ENCODE measurements at regions not wholly inside any gene's neighbourhood (a gene's known extent, or its start where the extent isn't known, plus 50 kb on each side); places are given as distances from the start of the nearest gene placed in this dataset.

DNA sequence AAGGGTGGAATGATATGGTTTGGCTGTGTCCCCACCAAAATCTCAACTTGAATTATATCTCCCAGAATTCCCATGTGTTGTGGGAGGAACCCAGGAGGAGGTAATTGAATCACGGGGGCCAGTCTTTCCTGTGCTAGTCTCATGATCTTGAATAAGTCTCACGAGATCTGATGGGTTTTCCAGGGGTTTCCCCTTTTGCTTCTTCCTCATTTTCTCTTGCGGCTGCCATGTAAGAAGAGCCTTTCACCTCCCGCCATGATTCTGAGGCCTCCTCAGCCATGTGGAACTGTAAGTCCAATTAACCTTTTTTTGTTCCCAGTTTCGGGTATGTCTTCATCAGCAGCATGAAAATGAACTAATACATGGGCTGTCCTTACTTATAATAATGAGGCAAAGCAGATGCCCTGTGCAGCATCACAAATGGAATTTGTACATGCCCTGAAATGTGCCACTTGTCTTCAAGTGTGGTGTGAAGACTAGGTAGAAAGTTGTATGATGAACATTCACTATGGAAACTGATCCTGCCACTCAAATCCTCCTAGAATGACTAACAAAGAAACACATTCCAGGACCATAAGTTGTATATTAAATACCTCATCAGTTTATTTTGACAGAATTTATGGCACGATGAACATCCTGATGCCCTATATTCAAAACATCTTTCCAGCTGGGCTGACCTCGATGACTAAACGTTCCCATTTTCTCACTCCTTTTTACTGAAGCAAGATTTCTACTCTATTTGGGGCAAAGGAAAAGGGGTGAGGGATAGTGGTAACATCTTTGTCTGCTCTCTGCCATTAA lies 122.8 kb upstream of the CTTNBP2 start:
- TF ChIP-seq, protein P1, sequence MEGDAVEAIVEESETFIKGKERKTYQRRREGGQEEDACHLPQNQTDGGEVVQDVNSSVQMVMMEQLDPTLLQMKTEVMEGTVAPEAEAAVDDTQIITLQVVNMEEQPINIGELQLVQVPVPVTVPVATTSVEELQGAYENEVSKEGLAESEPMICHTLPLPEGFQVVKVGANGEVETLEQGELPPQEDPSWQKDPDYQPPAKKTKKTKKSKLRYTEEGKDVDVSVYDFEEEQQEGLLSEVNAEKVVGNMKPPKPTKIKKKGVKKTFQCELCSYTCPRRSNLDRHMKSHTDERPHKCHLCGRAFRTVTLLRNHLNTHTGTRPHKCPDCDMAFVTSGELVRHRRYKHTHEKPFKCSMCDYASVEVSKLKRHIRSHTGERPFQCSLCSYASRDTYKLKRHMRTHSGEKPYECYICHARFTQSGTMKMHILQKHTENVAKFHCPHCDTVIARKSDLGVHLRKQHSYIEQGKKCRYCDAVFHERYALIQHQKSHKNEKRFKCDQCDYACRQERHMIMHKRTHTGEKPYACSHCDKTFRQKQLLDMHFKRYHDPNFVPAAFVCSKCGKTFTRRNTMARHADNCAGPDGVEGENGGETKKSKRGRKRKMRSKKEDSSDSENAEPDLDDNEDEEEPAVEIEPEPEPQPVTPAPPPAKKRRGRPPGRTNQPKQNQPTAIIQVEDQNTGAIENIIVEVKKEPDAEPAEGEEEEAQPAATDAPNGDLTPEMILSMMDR (IDR thresholded peaks at IDR 0.05): no peak
- TF ChIP-seq POLR2A (IDR thresholded peaks at IDR 0.05) (no peak), EP300 (IDR thresholded peaks at IDR 0.05) (no peak)
- H3K36me3 ChIP-seq: no peaks in the 10 kb centered on the region
- H3K27ac ChIP-seq: no peak overlapping the region
- WGBS, 3 donors: 86 to 90% (median 88%) methylated on average over 8 of the region's 8 CpGs
- no peaks in the 10 kb centered on the region for H3K4me1 ChIP-seq (ENCODE audit: insufficient read depth)
- H3K4me3 ChIP-seq: no peak overlapping the region
- no peaks in the 10 kb centered on the region for H3K9me3 ChIP-seq
- intact Hi-C loops (cut with DNase I): no loop called here
- DNase-seq: no peak
- H3K27me3 ChIP-seq: no peaks in the 10 kb centered on the region

- intact Hi-C loops (cut with DNase I): no loop called here
- 80 to 83% (median 81%) methylated on average over 7 of the region's 7 CpGs for WGBS, 3 donors
- Histone ChIP-seq H3K4me3 (no peak overlapping the region), H3K27ac (no peak overlapping the region), H3K9me3 (no peaks in the 10 kb centered on the region), H3K4me1 (ENCODE audit: insufficient read depth) (no peaks in the 10 kb centered on the region), H3K36me3 (no peaks in the 10 kb centered on the region), H3K27me3 (no peaks in the 10 kb centered on the region)
- DNase-seq: no peak
- no peak for TF ChIP-seq EP300 (IDR thresholded peaks at IDR 0.05)
- TF ChIP-seq POLR2A (IDR thresholded peaks at IDR 0.05): no peak
- TF ChIP-seq, protein P1 (IDR thresholded peaks at IDR 0.05): no peak
These were observed 124.9 kb upstream of the CTTNBP2 start for GRCh38 chr7:117997862-117998825.

DNA sequence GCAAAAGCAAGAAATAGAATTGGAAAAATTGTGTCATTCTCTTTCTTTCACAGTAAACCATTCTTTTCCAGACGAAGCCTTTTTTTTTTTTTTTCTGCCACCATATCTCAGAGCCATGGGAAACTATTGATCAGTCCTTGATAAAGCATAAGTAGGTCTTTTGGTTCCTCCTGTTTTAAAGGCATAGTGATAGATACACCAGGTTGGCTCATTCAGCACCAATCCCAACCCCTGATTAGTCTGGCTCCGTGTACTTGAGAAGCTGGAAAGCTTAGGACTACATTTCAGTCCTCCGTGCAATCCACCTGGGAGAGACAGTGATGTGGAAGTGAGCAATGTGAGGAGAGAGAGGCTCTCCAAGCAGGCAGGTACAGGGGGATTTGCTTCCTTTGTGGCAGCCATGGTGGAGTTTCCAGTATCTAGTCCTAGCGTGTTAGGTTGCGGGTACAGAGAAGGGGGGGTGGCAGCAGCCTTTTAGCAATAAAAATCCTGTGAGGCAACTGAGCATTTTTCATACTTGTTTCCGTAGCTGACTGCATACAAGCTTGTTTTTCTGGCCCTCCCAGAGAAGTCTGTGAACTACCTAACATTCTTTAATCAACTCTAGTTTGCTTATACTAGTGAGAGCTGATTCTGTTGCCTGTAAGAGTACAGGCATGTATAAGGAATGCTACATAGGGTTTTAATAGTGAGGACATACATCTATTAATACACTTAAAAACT lies 127.4 kb upstream of the CTTNBP2 start:
- TF ChIP-seq EP300 (IDR thresholded peaks at IDR 0.05) (no peak), POLR2A (IDR thresholded peaks at IDR 0.05) (no peak)
- TF ChIP-seq, protein P1 (IDR thresholded peaks at IDR 0.05): no peak
- Histone ChIP-seq H3K9me3 (no peaks in the 10 kb centered on the region), H3K36me3 (no peaks in the 10 kb centered on the region), H3K27ac (no peak overlapping the region), H3K4me1 (ENCODE audit: insufficient read depth) (no peaks in the 10 kb centered on the region), H3K27me3 (no peaks in the 10 kb centered on the region), H3K4me3 (no peak overlapping the region)
- no peak for DNase-seq
- intact Hi-C loops (cut with DNase I): no loop called here
- WGBS, 3 donors: 85 to 92% (median 90%) methylated on average over 6 of the region's 6 CpGs

DNA sequence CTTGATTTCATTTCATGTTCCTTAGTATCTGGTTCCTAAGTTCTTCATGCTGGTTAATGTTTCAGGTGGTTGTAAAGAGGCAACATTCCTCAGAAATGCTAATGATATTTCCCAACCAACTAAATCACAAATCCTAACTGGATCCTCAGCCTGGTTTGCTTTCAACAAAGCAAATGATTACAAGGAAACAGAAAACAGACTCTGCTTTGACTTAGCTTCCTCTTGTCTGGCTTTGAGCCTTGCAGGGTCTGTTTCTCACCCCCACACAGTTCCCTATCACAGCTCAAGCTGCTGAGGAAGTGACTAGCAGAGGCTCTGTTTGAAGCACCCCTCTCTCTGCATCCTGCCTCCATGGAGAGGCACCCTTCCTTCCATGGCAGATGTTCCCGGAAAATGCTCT lies 130.2 kb upstream of the CTTNBP2 start:
- no peak for DNase-seq
- H3K27ac ChIP-seq: no peak overlapping the region
- no peaks in the 10 kb centered on the region for H3K36me3 ChIP-seq
- H3K9me3 ChIP-seq: no peaks in the 10 kb centered on the region
- intact Hi-C loops (cut with DNase I): no loop called here
- 37 to 56% (median 42%) methylated on average over 1 of the region's 1 CpG for WGBS, 3 donors
- no peaks in the 10 kb centered on the region for H3K4me1 ChIP-seq (ENCODE audit: insufficient read depth)
- no peak overlapping the region for H3K4me3 ChIP-seq
- no peak for TF ChIP-seq POLR2A (IDR thresholded peaks at IDR 0.05)
- no peak for TF ChIP-seq EP300 (IDR thresholded peaks at IDR 0.05)
- TF ChIP-seq, protein P1 (IDR thresholded peaks at IDR 0.05): no peak
- H3K27me3 ChIP-seq: no peaks in the 10 kb centered on the region
